ENCODE measurements at regions not wholly inside any gene's neighbourhood (a gene's known extent, or its start where the extent isn't known, plus 50 kb on each side); places are given as distances from the start of the nearest gene placed in this dataset.

DNA sequence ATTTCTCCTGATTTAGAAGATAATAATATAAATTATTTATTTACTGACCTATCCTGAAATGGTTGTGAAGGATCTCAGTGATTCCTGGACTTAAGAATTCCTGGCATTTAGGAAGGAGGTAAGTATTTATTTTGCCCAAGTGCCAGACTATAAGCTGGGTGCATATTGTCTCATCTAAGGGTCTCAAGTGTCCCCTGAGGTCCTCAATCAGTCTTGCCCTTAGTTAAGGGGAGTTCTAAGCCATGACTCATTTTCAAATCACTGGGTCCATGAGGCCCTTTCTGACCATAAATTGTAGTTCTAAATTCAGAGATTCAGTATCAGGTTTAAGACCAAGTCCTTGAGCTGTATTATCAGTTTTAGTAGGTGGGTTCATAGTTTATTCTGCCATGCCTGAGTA, 251.6 kb upstream of the MEOX2 start:
- DNase-seq (ENCODE audit: insufficient read length, low spot score) (no peak), FAIRE-seq (no peak)

DNA sequence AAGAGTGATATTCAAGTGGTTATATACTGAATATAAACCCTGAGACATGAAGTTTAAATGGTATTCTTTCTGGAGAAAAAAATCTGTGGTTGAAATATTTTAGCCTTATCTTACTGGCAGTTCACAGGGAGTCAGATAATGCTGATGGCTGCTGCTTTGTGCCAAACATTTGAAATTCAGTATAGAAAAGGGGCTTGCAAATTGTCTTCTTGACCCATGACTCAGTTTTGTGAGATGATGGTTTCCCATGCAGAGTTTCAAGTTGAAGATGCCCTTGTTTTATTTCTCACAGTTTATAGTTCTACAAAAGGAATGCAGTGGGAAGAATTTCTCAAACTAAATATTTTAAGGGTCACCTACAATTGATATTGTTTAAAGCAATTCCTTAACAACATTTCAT, 251.1 kb upstream of the MEOX2 start:
- no peak for FAIRE-seq
- no peak for DNase-seq (ENCODE audit: insufficient read length, low spot score)

DNA sequence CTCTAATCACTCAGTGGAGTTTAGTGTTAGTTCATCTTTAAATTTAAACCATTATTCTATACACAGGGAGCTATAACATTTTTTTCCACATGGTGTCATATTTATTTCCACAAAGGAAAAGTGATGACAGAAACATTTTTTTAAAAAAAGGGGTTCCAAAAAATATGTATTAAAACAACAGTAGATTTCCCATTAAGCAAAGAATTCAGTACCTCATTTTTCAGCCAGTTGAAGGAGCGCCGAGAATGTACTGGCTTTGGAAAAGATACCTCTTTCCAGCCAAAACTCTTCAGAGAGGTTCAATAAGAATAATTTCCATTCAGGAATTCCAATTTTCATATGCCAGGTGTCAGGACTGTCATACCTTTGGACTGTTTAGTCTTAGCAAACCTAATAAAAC, 250.5 kb upstream of the MEOX2 start:
- FAIRE-seq (no peak), DNase-seq (ENCODE audit: insufficient read length, low spot score) (no peak)

DNA sequence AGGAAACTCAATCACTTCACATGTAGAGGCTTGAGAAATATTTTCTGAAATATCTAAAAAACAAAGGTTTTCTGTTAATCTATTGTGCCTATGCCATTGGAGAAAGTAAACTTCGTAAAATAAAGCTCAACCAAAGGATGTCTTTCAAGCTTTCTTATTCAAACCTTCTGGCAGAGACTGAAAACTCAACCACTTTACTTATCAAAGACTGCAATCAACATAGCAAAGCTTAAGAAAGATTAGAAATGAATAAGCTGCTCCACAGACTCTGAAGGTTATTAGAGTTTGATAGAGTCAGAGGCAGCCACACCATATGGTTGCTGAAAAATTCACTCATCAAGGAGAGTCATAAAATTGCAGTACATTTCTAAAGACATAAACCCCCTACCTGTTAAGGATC, 245.8 kb upstream of the MEOX2 start:
- no peak for DNase-seq (ENCODE audit: insufficient read length, low spot score)
- FAIRE-seq: no peak

DNA sequence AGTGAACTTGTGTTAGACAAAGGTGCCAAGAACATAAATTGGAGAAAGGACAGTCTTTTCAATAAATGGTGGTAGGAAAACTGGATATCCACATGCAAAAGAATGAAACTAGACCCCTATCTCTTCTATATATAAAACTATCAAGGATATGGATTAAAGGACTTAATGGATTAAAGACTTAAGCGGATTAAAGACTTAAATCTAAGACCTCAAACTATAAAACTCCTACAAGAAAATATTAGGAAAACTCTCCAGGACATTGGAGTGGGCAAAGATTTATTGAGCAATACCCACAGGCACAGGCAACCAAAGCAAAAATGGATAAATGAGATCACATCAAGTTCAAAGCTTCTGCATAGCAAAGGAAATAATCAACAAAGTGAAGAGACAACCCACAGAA, 242.9 kb upstream of the MEOX2 start:
- DNase-seq (ENCODE audit: insufficient read length, low spot score) (no peak), FAIRE-seq (no peak)

DNA sequence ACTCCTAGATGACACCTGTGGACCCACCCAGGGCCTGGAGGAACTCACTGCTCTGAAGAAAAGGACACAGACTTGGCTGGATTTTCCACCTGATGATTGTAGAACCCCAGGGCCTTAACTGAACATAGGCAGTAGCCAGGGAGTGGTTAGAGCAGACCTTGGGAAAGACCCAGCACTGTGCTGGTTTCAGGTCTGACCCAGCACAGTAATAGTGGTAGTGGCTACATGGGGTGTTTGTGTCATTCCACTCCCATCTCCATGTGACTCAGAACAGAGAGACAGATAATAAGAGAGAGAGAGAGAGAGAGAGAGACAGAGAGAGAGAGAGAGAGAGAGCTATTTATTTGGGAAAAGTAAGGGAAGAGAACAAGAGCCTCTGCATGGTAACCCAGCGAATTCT, 239.1 kb upstream of the MEOX2 start:
- no peak for DNase-seq (ENCODE audit: insufficient read length, low spot score)
- FAIRE-seq: no peak

DNA sequence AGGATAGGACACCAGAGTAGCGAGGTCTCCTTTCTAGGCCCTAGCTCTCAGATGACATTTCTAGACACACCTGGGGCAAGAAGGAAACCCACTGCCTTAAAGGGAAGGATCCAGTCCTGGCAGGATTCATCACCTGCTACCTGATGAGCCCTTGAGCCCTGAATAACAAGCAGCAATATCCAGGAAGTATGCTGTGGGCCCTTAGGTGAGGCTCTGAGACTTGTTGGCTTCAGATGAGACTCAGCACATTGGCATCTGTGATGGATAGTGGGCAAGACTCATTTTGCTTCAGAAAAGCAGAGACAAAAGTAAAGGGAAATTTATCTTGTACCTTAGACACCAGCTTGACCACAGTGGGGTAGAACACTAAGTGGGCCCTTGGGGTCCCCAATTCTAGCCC, 238.4 kb upstream of the MEOX2 start:
- DNase-seq (ENCODE audit: insufficient read length, low spot score) (no peak), FAIRE-seq (no peak)

DNA sequence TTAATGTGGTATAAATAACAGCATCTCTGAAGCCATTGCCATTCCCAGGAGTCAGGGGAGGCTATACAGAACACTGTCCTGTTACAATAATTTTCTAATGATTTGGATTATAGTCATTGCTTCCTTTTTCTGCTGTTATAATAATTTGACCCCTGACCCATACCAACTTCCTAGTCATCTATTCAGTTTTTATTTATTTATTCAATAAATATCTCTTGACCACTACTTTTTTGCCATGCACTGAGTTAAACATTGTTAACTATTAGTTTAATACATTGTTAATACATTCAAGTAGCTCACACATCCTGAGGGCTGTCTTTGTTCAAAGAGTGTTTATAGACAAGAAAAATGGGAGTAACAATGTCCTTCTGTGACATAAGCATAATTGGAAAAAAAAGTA, 235.5 kb upstream of the MEOX2 start:
- DNase-seq (ENCODE audit: insufficient read length, low spot score) (no peak), FAIRE-seq (no peak)

DNA sequence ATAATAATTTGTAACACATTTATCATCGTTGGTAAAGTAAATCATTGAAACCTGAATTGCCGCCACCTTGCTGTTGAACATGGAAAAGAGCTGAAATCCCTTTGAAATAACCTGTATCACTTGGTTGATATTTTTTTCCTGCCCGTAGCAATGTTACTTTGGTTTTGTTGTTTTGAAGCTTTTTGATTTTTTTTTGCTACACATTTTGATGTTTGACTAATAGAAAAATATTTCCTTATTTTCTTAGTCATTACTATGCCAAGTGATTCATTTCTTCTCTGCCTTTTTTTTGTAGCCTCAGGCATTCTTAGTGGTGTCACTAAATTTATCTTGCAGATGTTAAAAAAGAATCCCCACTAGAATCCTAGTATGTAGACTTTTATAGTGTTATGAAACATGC, 235.1 kb upstream of the MEOX2 start:
- FAIRE-seq (no peak), DNase-seq (ENCODE audit: insufficient read length, low spot score) (no peak)

DNA sequence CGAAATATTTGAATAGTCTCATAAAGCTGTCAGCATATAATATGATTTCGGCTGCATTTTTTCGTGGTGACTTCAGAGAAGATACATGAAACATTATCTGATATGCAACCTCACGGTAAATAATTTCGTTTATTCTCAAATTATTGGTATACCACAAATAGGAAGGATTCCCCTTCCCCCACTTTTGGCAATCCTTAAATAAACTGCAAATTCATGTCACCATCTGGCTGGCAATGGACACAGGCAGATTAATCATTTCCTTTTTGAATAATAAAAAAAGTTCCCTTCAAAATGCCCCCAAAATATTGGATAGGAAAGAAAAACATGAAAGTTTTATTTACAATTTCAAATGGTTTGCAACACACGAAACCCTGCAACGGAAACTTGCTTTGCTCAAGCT, 234.5 kb upstream of the MEOX2 start:
- FAIRE-seq: no peak
- no peak for DNase-seq (ENCODE audit: insufficient read length, low spot score)

DNA sequence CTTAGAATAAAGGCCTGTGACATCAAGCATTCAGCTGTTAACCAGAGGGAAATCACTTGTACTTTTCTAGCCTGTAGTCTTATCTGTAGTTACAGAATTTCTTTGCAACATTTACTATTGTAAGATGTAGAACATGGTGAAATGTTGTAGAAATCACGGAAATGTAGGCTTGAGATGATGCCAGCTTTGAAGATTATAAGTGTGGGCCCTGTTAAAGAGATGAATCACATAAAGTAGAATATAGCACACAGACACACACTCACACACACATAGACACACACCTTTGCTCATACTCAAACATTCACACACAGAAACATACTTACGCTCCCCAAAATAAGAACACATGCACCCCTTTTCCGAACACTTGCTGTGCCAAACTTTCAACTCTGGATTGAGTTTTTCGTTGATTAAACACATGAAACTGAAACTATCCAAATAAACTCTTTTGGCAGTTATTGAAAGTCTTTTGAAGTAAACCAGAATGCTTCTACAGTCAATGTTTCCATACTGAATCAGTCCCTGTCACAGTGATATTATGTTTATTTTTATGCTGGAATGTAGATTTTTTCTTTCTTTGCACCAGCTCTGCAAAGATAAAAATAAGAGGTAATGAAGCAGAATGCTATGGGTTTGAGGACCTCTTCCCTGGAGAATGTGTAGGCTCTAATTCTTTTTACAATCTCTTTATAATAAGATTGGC, 230.3 kb upstream of the MEOX2 start:
- DNase-seq (ENCODE audit: insufficient read length, low spot score): no peak

DNA sequence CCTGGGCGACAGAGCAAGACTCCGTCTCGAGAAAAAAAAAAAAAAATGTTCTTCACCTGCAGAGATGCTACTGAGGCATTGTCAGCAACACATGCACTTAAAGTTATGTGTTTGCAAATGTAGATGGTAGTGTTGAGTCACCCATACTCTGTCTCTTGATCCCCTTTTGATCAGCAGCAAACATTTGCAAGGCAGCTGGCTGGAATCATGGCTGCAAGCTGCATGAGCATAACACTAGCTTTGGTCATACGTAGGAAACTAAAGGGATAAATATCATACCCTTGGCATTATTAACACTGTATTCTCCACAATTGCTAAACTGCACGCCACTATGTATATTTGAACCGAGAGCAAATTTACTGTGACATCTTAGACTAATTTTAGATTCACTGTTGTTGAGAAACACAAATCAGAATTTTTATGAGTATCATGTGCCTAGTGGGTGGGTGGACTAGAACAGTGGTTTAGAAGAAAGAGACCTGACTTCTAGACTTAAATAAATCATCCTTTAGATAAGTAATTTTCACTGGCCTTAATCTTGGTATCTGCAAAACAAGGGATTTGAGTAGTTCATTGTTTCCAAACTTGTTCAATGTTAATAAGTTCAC, 229.3 kb upstream of the MEOX2 start:
- no peak for DNase-seq (ENCODE audit: insufficient read length, low spot score)

More for the DNA sequence above, 230.3 kb upstream of the MEOX2 start:
- no peak for FAIRE-seq

DNA sequence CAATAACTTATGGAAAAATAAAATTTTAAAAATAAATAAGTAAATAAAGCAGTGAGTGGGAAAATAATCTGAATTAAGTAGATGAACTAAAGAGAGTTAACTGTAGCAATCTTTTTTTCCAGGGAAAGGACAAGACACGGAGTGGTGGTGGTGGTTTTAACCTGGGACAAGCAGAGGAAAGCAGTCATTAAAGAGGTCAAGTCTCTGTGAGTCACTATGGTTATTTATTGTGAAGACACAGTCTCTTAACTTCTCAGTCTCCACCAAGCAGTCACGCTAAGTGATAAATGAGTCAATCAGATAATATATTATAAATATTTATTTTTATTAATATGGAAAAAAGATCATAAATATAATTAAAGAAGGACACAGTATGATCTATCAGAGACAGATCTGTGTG, 228.1 kb upstream of the MEOX2 start:
- DNase-seq (ENCODE audit: insufficient read length, low spot score) (no peak), FAIRE-seq (no peak)

More for the DNA sequence above, 229.3 kb upstream of the MEOX2 start:
- FAIRE-seq: no peak

DNA sequence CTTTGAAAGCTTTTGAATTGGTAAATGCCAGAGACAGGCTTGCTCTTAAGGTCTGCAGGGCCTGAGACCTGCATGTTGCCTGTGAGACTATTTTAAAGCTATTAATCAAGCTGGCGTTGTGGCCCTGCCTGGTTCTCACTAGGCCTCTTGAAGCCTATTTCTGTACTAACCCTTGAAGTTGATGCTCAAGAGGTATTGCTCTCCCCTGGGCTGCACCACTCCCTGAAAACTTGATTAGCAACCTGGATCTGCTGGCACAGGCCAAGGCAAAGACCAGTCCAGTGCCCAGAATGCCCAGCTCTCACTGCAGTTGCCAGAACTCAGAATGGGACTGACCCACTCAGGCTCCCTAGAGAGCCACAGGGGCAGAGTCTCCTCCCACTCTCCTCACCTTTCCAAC, 220.0 kb upstream of the MEOX2 start:
- DNase-seq (ENCODE audit: insufficient read length, low spot score): no peak
- FAIRE-seq: no peak

DNA sequence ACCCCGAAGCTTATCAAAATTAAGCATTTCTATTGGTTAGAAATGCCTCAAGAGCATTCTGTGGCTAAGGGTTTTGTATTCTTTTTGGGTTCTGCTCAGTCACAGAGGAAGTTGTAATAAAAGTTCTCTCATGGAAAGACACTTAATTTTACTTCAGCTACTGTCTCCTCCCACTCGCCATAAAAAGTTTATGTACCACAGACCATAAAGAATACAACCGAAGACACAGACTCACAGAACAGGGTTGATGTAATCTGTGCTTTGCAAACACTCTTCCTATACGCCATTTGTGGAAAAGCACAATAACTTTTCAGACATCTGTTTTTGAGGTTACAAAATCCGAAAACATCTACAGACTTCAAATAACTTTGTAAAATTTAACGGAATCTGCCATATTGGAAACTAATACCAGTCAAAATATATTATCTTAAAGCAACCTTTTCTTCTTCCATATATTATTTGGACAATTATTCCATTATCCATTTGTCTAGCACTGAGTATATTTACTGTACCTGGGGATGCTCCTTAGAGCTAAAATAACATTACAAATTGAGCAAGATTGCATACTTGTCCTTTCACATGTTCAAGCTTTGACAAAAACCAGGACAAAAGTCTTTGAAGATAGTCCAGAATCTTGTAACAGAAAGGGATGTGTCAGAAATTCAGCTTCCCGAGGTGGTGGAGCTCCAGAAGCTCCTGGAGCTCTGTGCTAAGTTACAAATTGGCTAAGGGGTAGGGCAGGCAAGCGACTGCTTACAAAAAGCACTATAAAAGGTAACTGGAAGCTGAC, 219.0 kb upstream of the MEOX2 start:
- DNase-seq (ENCODE audit: insufficient read length, low spot score): no peak
- FAIRE-seq: no peak

DNA sequence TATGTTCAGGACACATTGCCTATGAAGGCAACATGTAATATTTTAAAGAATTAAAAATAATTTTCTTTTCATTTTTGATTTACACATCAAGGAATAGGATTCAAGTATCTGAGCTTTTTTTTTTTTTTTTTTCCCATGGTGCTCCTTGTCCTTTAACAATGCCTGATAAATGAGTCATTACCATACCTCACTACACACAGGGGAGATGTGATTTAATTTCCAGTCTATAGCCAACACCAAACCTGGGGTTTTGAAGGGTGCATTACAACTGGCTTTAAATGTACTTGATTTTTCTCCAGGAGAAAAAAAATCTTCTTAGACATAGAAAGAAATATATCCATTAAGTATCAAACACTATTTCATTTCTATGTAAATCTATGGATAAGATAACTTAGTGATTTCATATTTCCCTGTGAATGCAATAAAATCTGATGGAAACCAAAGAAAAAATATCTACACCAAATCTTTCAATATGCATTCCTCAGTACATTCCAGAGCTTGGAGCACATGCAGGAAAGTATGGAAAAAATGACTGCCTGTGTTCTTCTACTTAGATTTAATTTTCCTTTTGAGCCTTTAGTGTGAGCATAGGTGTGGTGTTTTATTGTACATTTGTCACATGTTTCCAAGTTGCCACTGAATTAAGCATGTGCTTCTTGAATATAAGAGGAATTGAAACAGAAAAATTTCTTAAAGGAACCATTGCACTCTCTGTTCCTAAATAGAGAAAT, 204.8 kb upstream of the MEOX2 start:
- DNase-seq (ENCODE audit: insufficient read length, low spot score): no peak
- no peak for FAIRE-seq

DNA sequence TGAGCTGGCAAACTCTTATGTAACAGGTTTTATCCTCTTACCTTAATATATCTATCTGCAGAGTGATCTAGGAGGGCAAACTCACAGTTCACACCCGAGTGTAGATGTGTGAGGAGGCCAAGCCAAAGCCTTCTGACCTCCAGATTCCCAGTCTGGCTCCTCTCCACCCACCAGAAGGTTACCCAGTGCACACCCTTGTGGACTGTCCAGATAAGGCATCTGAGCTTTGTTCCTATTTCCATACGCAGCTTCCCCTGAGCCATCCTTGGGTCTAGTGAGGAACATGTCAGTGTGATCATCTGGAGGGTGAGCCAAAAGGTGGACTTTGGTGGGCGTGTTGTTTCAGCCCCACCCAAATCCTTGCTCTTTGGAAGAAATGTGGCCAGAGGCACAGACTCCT, 203.0 kb upstream of the MEOX2 start:
- FAIRE-seq: no peak
- DNase-seq (ENCODE audit: insufficient read length, low spot score): no peak

DNA sequence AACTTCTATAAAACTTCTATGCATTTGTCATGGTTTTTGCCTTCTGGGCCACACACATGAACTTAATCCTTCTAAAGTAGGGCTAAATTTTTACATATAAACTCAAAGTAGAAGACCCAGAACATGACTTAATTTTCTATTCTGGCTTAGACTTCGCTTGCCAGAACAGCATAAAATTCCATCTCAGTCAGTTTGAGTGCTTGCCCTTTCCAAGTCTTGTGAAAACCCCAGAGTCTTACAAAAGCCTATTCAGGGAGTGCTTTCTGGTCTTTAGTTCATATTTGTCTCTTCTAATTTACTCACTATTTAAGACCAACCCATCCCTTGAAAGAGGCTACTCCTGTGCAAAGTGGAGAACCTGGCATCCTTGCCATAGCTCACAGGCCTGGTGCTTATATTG, 201.6 kb upstream of the MEOX2 start:
- FAIRE-seq (no peak), DNase-seq (ENCODE audit: insufficient read length, low spot score) (no peak)

DNA sequence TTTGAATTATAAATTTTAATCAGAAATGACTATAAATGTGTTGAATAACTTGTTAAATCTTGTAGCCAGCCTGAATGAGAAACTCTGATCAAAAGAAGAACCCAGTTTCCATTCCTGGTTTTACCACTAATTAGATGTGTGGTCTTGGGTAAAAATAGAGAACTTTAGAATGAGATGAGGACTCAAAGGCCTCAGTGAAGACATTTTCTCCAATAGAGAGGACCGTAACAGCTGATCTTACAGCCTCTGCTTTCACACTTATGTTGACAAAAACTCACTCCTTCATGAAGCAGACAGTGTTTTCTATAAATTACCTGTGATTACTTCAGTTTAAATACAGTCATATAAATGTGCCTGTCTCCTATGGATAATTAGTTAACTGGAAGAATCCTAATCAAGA, 200.1 kb upstream of the MEOX2 start:
- no peak for DNase-seq (ENCODE audit: insufficient read length, low spot score)
- no peak for FAIRE-seq

DNA sequence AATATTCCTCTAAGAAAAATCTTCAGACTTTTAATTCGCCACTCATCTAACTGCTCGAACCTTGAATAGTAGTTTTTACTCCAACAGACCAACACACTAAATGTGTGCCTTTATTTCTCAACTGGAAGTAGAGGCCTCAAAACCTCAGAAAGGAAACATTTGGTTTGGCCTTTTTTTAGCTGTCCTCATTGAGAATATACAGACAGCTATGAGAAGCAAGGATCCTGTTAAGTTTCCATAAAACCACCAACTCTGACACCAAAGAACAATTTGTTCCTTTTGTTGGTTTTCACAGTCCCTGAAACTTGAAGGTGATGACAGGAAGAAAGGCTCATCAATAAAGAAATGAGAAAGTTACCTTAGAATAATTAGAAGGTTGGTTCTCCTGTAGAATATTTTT, 199.2 kb upstream of the MEOX2 start:
- DNase-seq (ENCODE audit: insufficient read length, low spot score) (no peak), FAIRE-seq (no peak)

DNA sequence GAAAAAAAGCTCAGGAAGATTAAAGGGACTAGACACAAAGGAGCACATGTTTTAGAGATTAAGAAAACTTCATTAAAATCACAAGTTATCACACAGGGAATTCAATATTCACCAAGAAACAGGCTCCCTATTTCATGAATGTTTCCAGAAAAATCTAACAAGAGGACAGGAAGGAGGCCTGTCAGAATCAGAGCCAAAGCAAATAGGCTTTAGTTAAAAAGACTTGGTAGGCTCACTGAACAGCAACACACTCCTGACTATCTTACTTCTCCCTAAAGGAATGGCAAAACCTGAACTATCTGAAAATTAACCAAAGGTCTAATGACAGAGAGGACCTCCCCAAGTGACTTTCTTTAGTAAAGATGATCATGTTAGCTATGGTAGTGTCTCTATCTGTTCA, 188.3 kb upstream of the MEOX2 start:
- DNase-seq (ENCODE audit: insufficient read length, low spot score) (no peak), FAIRE-seq (no peak)

All from GM19239 (cell line).